Activated T-cell treated with anti-CD3 and anti-CD28 coated beads, Interleukin-2, amount 50 U/mL, for 1 hour (primary cell): ENCODE measurements at regions not wholly inside any gene's neighbourhood (a gene's known extent, or its start where the extent isn't known, plus 50 kb on each side); places are given as distances from the start of the nearest gene placed in this dataset.

Experiments
- DNase-seq: peaks from one replicate; pipeline ENCODE4 v3.0.0-alpha.2; 2020

DNA sequence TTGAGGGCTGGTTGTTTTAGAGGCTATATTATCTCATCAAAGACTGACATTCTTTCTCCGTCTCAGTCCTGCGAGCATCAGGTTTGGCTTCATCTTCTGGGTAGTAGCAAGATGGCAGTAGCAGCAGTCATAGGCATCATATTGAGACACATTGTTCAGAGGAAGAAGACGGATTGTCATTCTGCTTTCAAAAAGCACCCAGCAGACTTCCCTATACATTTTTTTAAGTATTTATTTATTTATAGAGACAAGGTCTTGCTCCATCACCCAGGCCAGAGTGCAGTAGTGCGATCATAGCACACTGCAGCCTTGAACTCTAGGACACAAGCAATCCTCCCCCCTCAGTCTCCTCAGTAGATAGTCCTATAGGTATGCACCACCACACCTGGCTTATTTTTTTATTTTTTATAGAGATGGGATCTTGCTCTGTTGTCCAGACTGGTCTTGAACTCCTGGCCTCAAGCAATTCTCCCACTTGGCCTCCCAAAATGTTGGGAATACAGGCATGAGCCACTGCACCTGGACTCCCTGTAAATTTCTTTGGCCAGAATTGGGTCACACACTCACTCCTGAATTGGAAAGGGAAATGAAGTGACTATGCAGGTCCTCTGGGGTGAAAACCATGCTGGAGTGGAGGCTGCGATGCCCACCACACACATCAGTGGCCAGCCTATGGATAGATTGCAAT lies 125.4 kb downstream of the SLC38A6 start:
- no peak for DNase-seq

- DNase-seq = no peak
Observed at GRCh38 chr14:61104358-61104757, 123.3 kb downstream of the SLC38A6 start.

DNA sequence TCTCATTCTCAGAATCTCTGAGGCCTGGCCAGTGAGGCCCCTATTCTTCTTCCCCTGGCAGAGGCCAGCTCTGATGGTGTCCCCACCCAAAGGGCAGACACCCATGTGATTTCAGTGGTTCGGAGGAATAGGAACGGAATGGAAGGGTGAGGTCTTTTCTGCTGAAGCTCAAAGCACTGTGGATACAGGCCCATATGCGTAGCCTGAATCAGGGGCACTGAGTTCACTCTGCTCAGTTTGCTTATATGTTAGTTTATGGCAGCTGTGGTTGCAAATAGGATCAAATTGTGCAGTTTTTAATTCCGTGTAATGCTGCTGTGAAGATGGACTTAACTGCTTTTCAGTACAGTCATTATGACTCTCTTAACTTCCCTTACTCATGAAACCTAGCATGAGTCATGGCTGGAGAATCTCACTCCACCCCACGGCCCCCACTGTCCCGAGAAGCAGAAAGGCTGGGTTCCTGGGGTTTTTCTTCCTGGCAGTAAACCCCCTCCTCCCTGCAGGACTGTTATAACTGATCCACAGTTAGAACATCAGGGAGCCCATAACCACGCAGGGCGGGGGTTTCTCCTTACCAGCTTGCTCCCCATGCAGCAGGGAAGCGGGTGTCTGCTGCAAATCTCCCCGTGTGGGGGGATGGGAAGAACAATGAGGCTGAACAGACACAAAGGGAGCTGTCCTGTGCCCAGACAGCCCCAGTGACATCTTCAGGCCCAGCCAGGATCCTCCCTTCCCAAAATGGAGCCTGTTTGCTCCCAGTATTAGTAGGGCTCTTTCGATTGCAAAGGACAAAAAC lies 122.7 kb downstream of the SLC38A6 start:
- DNase-seq = no peak

DNA sequence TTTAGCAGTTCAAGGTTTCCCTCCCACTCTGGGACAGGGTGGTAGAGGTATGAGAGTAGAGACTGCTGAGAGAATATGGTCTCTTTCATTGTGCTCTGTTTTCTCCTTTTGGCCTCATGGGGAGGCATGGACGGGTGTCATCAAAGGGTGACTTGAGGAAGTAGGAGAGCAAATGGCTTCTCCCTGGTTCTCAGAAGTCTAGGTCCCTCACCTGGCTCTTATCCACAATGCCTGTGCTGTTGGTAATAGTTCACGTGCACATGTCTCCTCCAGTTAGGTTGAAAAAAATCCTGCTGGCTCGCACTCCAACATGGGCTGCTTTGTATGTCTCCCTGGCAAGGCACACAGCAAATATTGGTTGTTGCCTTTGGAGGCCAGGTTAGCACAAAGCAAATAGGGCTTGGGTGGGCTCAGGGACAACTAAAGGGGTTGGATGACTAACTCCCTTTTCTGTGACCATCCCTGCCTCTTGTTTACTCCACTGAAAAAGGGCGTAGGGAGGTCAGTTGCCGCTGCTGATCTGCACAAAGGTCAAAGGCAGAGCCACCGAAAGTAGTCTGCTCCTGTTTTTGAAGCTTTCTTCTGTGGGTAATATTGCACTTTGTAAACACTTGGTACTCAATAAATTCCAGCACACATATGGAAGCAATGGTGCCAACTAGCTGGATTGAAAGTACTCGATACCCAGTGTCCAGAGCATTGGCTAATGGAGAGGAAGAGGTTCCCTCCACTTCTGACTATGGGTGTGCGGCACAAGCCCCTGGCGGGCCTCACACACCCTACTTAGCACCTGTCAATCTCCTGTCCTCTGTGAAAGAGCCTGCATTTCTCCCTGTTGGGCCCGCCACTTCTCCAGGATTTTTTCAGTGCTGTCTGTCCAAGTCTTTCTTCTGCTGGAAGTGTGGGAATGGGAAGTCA lies 121.8 kb downstream of the SLC38A6 start:
- no peak for DNase-seq
